Sigmoid colon (tissue), 3 donors: ENCODE measurements at regions not wholly inside any gene's neighbourhood (a gene's known extent, or its start where the extent isn't known, plus 50 kb on each side); places are given as distances from the start of the nearest gene placed in this dataset.

Experiments used
- CTCF ChIP-seq, 4 experiments: fragments of 450-650 bp in 3 of 4; fragments of 200-600 bp in 1 of 4; IDR thresholded peaks; one replicate each; pipeline ENCODE4 v1.5.1; 2016 to 2019; ENCODE audit warnings: antibody characterized with exemption in 4 of 4, mild to moderate bottlenecking in 3 of 4, moderate library complexity in 2 of 4
- POLR2A ChIP-seq, 2 donors: fragments of 450-650 bp; IDR thresholded peaks; one replicate each; pipeline ENCODE4 v1.6.1; 2016; ENCODE audit warnings: antibody characterized with exemption in 2 of 2, mild to moderate bottlenecking in 2 of 2, moderate library complexity in 2 of 2

- TF ChIP-seq POLR2A (IDR thresholded peaks at IDR 0.05): no peak
- no peak for TF ChIP-seq CTCF (IDR thresholded peaks at IDR 0.05)
Measured at GRCh38 chr18:57267368-57267925, 84.9 kb upstream of the ST8SIA3 start.
